HEK293T (cell line): ENCODE measurements at regions not wholly inside any gene's neighbourhood (a gene's known extent, or its start where the extent isn't known, plus 50 kb on each side); places are given as distances from the start of the nearest gene placed in this dataset.

ENCODE experiments used
- BHLHE40 ChIP-seq: fragments of 450-650 bp; IDR thresholded peaks from 2 replicates; pipeline ENCODE4 v1.6.1; 2016; ENCODE audit warnings: mild to moderate bottlenecking, moderate library complexity, borderline replicate concordance
- FOXK2 ChIP-seq: fragments of 450-650 bp; IDR thresholded peaks from 2 replicates; pipeline ENCODE4 v1.6.1; 2016; ENCODE audit warnings: mild to moderate bottlenecking
- HDGF ChIP-seq: fragments of 450-650 bp; IDR thresholded peaks from 2 replicates; pipeline ENCODE4 v1.6.1; 2017; ENCODE audit warnings: antibody characterized with exemption, borderline replicate concordance
- L3MBTL2 ChIP-seq: fragments of 450-650 bp; conservative IDR thresholded peaks from 2 replicates; pipeline ENCODE4 v1.6.1; 2016; ENCODE audit warnings: mild to moderate bottlenecking
- SP1 ChIP-seq: fragments of 450-650 bp; IDR thresholded peaks from 2 replicates; pipeline ENCODE4 v1.6.1; 2017
- SUZ12 ChIP-seq: fragments of 450-650 bp; IDR thresholded peaks from 2 replicates; pipeline ENCODE4 v1.6.1; 2016; ENCODE audit warnings: mild to moderate bottlenecking
- ZNF384 ChIP-seq: fragments of 450-650 bp; IDR thresholded peaks from 2 replicates; pipeline ENCODE4 v1.6.1; 2016

- TF ChIP-seq L3MBTL2 (no peak), BHLHE40 (no peak), HDGF (no peak), ZNF384 (no peak), SP1 (no peak), FOXK2 (no peak), SUZ12 (no peak)
These were observed 1239.3 kb downstream of the CDH11 start for GRCh38 chr16:63882576-63882975.
